CD1c-positive myeloid dendritic cell (primary cell): ENCODE measurements at regions not wholly inside any gene's neighbourhood (a gene's known extent, or its start where the extent isn't known, plus 50 kb on each side); places are given as distances from the start of the nearest gene placed in this dataset.

Source experiments
- DNase-seq: peaks from one replicate; pipeline ENCODE4 v3.0.0-alpha.2; 2016; ENCODE audit errors: extremely low spot score

- DNase-seq: no peak
These were observed 587.7 kb upstream of the GRAMD2B start for GRCh38 chr5:125835293-125836172.

- no peak for DNase-seq
These were observed 587.0 kb upstream of the GRAMD2B start for GRCh38 chr5:125836256-125836655.

GRCh38 chr5:125837866-125838265 lies 585.3 kb upstream of the GRAMD2B start:
- no peak for DNase-seq

GRCh38 chr5:125847561-125847960 lies 575.6 kb upstream of the GRAMD2B start:
- DNase-seq: no peak

GRCh38 chr5:125848751-125849150 lies 574.5 kb upstream of the GRAMD2B start:
- no peak for DNase-seq

- no peak for DNase-seq
These were observed 566.3 kb upstream of the GRAMD2B start for GRCh38 chr5:125856949-125857348.

GRCh38 chr5:125863579-125863978 lies 559.6 kb upstream of the GRAMD2B start:
- DNase-seq: no peak

- DNase-seq: no peak
These were observed 557.9 kb upstream of the GRAMD2B start for GRCh38 chr5:125865166-125865815.

GRCh38 chr5:125868036-125868435 lies 555.2 kb upstream of the GRAMD2B start:
- no peak for DNase-seq

- no peak for DNase-seq
These were observed 553.0 kb upstream of the GRAMD2B start for GRCh38 chr5:125870256-125870655.

GRCh38 chr5:125874057-125874456 lies 549.2 kb upstream of the GRAMD2B start:
- DNase-seq: no peak

- no peak for DNase-seq
These were observed 548.5 kb upstream of the GRAMD2B start for GRCh38 chr5:125874717-125875116.

GRCh38 chr5:125877248-125877647 lies 546.0 kb upstream of the GRAMD2B start:
- no peak for DNase-seq

GRCh38 chr5:125882061-125882460 lies 541.1 kb upstream of the GRAMD2B start:
- DNase-seq: no peak

GRCh38 chr5:125883223-125883622 lies 540.0 kb upstream of the GRAMD2B start:
- no peak for DNase-seq

- DNase-seq: no peak
These were observed 534.9 kb upstream of the GRAMD2B start for GRCh38 chr5:125888358-125888757.

- no peak for DNase-seq
These were observed 532.7 kb upstream of the GRAMD2B start for GRCh38 chr5:125890511-125890931.

- no peak for DNase-seq
These were observed 532.0 kb upstream of the GRAMD2B start for GRCh38 chr5:125891061-125891725.

- no peak for DNase-seq
These were observed 528.8 kb upstream of the GRAMD2B start for GRCh38 chr5:125894383-125894782.

GRCh38 chr5:125896368-125896767 lies 526.8 kb upstream of the GRAMD2B start:
- no peak for DNase-seq

GRCh38 chr5:125897089-125897488 lies 526.1 kb upstream of the GRAMD2B start:
- DNase-seq: no peak

GRCh38 chr5:125898851-125899405 lies 524.3 kb upstream of the GRAMD2B start:
- DNase-seq: no peak
